CD4-positive, alpha-beta T cell treated with Interleukin-10 for 1 hour (primary cell): ENCODE measurements at regions not wholly inside any gene's neighbourhood (a gene's known extent, or its start where the extent isn't known, plus 50 kb on each side); places are given as distances from the start of the nearest gene placed in this dataset.

ENCODE experiments used
- DNase-seq: peaks from one replicate; pipeline ENCODE4 v3.0.0-alpha.2; 2020

DNA sequence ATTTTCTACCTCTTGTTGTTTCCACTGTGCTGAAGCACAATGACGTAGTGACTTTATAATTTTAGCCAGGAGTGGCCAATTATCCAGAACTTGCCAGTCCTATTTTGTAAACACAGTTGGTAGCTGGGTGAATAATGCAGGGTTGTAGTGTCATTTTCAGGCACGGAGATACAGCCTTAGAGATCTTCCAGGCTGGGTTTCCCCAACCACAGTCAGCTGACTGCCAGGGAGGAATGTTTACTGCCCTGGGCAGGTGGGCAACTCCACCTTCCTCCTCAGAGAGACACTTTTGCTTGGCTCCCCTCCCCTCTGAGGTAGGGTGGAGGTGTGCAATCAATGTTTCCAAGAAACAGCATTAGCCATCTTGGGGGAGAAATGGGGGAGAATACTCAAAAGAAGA is 228.1 kb upstream of the NR4A3 start:
- no peak for DNase-seq

- no peak for DNase-seq
Measured at GRCh38 chr9:99594056-99594780, 227.5 kb upstream of the NR4A3 start.

GRCh38 chr9:99595796-99596195 is 225.9 kb upstream of the NR4A3 start:
- DNase-seq: peak; percentile 14

GRCh38 chr9:99601571-99602111 is 220.0 kb upstream of the NR4A3 start:
- no peak for DNase-seq

DNA sequence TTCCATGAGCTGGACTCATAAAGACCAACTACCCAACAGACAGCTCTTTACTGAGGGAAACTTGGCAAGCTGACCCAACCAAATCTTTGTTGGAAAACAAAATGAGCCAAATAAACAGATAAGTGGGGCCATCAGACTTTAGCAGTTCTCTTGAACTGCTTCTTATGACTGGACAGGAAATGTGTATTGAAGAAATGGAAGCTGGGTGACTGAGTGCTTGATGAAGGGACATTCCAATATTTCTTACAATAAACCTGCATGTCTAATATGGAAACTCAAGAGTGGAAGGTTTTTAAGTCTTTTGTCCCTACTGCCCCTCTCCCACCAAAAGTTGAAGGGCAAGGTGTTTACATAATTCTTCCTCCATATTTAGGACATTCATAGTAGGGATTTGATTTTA is 218.8 kb upstream of the NR4A3 start:
- DNase-seq: no peak

- no peak for DNase-seq
Measured at GRCh38 chr9:99605016-99605743, 216.5 kb upstream of the NR4A3 start.

DNA sequence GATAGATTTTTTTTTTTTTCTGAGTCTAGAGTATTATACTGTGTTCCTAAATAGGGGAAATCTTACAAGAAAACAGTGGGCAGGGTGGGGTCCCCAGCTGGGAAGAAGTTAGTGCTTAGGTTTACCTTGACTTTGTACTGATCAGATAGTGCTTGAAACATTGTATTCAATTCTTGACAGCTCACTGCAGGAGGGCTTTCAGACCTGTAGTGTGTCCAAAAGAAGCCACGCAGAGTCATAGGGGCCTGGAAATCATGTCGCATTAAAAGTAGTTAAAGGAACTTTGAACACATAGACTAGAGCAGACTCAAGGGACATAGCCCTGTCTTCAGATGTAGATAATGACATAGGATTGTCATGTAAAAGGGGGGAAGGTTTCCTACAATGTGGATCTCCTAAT is 215.4 kb upstream of the NR4A3 start:
- no peak for DNase-seq

DNA sequence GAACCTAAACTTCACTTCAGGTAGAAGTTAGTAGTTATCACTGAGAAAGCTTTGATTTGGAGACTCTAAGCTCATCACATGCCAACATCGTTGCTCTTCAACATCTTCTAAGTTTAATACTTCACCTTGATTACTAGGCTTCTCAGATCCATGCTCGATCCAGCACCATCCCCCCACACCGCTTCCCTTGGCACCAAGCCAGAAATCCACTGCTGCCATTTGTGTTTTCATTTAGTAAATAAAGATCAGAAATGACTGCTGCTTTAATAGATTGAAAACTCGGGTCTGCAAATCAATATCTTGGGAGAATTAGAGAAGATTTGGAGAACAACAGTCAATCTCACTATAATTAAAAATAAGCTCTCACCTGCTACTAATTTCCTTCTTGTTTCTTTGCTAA is 214.7 kb upstream of the NR4A3 start:
- no peak for DNase-seq

DNA sequence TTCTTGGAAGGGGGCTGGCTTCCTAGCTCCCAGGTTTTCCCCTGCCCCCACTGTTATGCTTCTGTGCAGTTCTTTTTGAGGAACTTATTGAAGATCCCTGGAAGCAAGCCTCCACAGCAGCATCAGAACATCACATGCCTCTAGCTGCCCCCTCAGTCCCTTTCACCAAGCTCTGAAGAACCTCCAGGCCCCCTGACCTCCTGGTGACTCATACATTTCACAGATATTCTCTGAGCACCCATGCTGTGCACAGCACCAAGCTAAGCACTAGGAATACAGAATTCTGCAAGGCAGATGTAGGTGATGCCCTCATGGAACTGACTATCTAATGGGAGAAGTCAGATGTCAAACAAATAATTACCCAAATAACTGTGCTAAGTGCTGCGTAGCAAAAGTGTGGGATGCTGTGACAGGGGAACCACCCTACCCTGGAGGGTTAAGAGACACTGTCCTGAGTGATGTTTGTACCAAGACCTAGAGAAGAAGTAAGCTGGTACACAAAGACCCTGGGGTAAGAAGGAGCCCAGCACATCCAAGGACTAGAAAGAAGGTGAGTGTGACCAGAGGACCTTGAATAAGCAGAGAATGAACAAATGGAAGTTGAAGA is 213.7 kb upstream of the NR4A3 start:
- DNase-seq: no peak

DNA sequence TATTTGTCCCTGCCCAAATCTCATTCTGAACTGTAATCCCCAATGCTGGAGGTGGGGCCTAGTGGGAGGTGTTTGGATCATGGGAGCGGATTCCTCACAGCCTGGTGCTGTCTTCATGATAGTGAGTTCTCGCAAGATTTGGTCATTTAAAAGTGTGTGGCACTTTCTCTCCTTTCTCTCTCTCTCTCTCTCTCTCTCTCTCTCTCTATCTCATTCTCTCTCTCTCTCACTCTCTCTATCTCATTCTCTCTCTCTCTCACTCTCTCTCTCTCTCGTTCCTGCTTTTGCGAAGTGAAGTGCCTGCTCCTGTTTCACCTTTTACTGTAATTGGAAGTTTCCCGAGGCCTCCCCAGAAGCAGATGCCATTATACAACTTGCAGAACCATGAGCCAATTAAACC is 207.3 kb upstream of the NR4A3 start:
- DNase-seq: no peak

- no peak for DNase-seq
Measured at GRCh38 chr9:99621040-99621439, 200.6 kb upstream of the NR4A3 start.

DNA sequence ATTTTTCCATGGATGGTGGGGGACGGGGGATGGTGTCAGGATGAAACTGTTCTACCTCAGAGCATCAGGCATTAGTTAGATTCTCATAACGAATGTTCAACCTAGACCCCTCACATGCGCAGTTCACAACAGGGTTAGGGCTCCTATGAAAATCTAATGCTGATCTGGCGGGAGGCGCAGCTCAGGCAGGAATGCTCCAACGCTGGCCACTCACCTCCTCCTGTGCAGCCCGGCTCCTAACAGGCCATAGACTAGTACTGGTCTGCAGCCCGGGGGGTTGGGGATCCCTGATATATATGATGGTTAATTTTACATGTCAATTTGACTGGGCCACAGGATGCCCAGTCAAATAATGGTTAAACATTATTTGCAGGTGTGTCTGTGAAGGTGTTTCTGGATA is 199.0 kb upstream of the NR4A3 start:
- DNase-seq: no peak

- no peak for DNase-seq
Measured at GRCh38 chr9:99623780-99624364, 197.8 kb upstream of the NR4A3 start.

DNA sequence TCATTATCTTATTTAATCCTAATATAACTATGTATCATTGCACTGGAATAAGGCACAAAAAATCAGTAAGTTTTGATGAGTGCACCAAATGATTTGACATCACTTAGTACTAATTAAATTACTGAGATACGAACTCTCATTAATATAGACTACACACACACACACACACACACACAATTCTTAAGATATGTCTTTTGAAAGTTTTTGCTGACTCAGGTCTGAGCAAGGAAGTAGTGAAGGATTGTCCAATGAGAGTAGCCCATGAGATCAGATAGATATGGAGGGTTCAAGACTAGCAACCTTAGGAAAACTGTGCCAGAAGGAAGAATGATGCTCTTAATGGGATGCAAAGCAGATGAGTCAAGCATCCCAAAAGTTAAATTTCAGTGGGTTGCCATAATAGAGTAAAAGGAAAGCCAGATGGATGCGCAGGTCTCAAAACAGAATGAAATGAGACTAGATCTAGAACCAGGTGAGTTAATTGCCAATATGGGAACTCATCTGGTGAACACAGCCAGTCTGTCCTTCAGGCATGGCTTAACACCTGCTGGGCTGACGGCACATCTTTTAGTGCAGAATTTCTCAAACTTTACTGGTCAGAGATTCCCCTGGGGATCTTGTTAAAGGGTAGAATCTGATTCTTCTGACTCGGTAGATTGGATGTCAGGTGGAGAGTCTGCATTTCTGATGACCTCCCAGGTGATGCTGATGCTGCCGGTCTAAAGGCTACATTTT is 197.0 kb upstream of the NR4A3 start:
- DNase-seq: no peak

DNA sequence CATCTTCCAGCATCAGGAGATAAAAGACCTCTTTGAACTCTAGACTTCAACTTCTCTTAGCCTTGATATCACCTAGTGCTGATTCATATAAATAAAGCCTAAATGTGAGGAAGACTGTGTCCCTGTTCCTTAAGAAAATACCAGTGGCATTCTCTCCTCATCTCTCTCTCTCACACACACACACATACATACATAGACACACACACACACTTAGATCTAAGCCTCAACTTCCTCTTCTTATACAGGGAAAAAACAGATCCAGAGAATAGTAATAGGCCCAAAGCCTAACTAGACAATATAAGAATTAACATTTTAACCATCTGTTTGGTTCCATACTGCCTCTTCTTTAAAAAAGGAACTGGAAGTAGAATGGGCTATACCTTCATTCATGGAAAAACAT is 195.3 kb upstream of the NR4A3 start:
- no peak for DNase-seq

- no peak for DNase-seq
Measured at GRCh38 chr9:99628285-99628684, 193.4 kb upstream of the NR4A3 start.

GRCh38 chr9:99628849-99629620 is 192.7 kb upstream of the NR4A3 start:
- no peak for DNase-seq

GRCh38 chr9:99632349-99633038 is 189.2 kb upstream of the NR4A3 start:
- no peak for DNase-seq

DNA sequence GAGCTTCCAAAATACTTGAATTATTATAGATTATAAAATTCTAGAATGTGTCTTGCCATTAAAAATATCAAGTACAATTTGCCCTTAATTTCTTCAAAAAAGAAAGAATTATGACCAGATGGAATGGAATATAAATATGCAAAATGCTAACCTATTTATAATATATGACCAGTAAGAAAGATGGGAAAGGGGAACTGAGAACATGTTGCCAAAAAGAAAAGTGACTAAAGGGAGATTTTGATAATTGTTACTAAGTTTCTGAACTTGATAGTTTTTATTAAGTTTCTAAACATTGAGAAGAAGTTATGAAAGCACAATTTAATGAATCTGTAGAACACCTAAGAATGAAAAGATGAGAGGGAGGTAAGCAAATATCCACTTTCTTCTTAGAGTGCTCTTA is 188.4 kb upstream of the NR4A3 start:
- DNase-seq: no peak

DNA sequence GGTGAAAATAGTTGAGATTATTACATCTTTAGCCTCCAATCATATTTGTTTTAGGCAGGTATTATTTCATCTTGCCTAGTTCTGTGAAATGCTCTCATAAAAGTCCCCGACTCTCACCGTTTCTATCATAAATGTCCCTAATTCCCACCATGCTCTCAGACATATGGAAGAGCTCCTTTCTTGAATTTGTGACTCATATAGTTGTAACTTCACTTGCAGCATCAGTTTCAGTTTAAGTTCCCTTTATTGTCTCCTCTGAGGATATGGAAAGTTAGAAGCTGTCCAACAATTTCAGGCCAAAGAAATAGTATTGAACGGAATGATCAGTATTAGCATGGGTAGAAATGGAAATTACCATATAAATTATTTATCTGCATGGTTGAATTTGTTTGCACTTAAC is 187.5 kb upstream of the NR4A3 start:
- DNase-seq: no peak

- DNase-seq: no peak
Measured at GRCh38 chr9:99635032-99635431, 186.7 kb upstream of the NR4A3 start.

DNA sequence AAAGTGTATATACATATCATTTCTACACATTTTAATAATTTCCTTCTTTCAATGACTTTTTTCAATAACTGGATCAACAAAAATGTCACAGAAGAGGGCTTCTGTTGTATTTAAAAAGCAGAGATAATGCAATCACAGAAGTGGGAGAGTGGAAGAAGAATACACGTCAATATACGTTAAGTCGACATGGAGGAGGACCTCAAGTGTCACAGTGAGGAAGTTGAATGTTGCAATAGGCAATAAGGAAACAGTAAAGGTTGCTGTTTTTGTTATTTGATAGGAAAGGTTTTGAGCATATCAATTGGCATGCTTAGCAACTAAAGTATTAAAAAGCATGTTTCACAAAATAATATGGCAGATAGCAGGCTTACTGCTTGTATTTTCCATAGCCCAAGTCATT is 184.0 kb upstream of the NR4A3 start:
- no peak for DNase-seq
